ENCODE measurements at regions not wholly inside any gene's neighbourhood (a gene's known extent, or its start where the extent isn't known, plus 50 kb on each side); places are given as distances from the start of the nearest gene placed in this dataset.
A peak's percentile ranks its signal among the peaks of the same experiment; 100 is the strongest.

DNA sequence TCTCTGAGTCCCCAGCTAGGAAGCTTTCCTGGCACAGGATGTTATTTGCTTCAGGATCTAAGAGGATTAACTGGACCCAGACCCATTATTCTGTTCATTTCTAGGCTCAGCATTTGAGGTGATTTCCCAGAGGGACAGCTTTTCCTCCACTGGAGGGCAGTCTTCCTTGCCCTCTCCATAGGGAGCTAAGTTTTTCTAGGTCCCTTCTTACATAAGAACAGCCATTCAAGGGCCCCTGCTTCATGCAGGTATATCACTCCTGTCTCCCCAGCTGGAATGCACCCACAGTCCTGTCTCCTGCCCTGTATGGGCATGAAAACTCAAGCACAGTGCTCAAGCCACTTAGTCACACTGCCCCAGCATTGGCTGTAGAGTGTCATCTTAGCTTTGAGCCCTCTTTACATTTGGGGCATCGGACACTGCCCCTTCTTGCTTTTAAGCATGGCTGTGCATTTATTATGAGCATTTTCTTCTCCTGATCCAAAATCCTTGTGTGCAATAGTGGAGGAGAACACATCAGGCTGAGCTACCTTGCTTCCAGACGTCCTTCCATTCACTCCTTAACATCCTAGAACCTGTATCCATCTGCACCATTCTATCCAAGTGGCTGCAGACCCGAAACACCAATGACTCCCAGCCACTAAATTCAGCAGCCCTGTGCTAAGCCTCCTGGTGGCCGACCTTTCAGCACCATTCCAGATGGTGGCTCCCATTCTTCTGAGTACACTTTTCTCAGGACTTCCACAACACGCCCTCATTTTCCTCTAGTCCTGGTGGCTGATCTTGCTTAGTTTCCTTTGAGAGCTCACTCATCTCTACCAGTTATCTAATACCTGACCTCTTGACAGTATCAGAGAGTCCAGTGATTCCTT is 80.0 kb downstream of the COPS8 start:
- H2BK5ac ChIP-seq (ENCODE audit: low read depth, low read length, poor library complexity): peak overlapping the region; percentile 81
- no peaks in the 10 kb centered on the region for H3K27me3 ChIP-seq (ENCODE audit: insufficient read depth, low read length)
- no peak overlapping the region for H3K4me3 ChIP-seq (ENCODE audit: low read depth, low read length)
- H3K36me3 ChIP-seq (ENCODE audit: control insufficient read depth in 1 of 2, insufficient read depth in 2 of 2, low read length in 2 of 2): no peaks in the 10 kb centered on the region
- peak overlapping the region; percentile 63 for H4K8ac ChIP-seq (ENCODE audit: low read depth, low read length)
- no peak overlapping the region for H3K4me2 ChIP-seq (ENCODE audit: low read length)
- peaks cover 2% of the 10 kb centered on the region for H3K9me3 ChIP-seq (ENCODE audit: insufficient read depth, low read depth, low read length)
- whole genome bisulfite sequencing (ENCODE audit: extremely low coverage, insufficient coverage, insufficient read length): no CpG with 5 or more reads among the region's 5 CpGs
- H2AK5ac ChIP-seq (ENCODE audit: low read length): peak overlapping the region; percentile 57
- peak overlapping the region; percentile 82 for H2BK120ac ChIP-seq (ENCODE audit: insufficient read depth, low read length, poor library complexity)
- peak in 1 of 2 donors; percentile 48 for DNase-seq
- H2BK12ac ChIP-seq (ENCODE audit: low read length): peak overlapping the region; percentile 96
- peak overlapping the region; percentile 92 for H4K91ac ChIP-seq (ENCODE audit: low read depth, low read length)
- H3K4ac ChIP-seq (ENCODE audit: low read depth, low read length): peak overlapping the region; percentile 65
- H3K79me2 ChIP-seq (ENCODE audit: control insufficient read depth, insufficient read depth, low read length, poor library complexity): no peaks in the 10 kb centered on the region
- H3K14ac ChIP-seq (ENCODE audit: low read length): peak overlapping the region; percentile 77
- no peak overlapping the region for H3K23ac ChIP-seq (ENCODE audit: low read length)
- peaks cover 23% of the 10 kb centered on the region for H3K79me1 ChIP-seq (ENCODE audit: low read length)
- H3K27ac ChIP-seq (ENCODE audit: low read depth, low read length): peak overlapping the region; percentile 12
- H4K12ac ChIP-seq (ENCODE audit: low read depth, low read length): no peak overlapping the region
- H3K18ac ChIP-seq (ENCODE audit: low read length): peak overlapping the region; percentile 76
- peaks cover 3 to 6% of the 10 kb centered on the region in 2 experiments for H3K4me1 ChIP-seq (ENCODE audit: control insufficient read depth in 1 of 2, insufficient read depth in 2 of 2, low read length in 2 of 2)
- H3K9ac ChIP-seq (ENCODE audit: low read length): no peak overlapping the region
- no peak overlapping the region for H2AFZ ChIP-seq (ENCODE audit: insufficient read depth, low read length, poor library complexity)

DNA sequence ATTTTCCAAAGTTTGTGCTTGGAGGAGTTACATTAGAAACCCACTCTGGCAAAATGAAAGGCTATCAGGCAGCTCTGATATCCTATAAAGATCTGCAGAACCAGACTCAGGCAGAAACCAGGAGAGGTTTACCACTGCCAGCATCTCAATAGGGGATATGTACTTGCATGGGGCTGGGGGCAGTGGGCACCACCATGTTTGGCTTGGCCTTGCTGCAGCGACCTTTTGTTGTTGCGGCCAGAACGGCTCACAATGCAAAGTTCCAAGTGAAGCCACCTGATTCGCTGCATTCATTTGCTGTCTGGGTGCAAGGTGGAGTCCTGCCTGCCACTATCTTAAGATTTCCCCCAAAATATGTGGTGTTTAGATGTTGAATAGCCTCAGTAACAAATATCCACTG is 81.3 kb downstream of the COPS8 start:
- peak overlapping the region; percentile 76 for H2BK12ac ChIP-seq (ENCODE audit: low read length)
- H3K18ac ChIP-seq (ENCODE audit: low read length): no peak overlapping the region
- H3K14ac ChIP-seq (ENCODE audit: low read length): no peak overlapping the region
- WGBS (ENCODE audit: extremely low coverage, insufficient coverage, insufficient read length): no CpG with 5 or more reads among the region's 4 CpGs
- peaks cover 2% of the 10 kb centered on the region for H3K9me3 ChIP-seq (ENCODE audit: insufficient read depth, low read depth, low read length)
- H2AK5ac ChIP-seq (ENCODE audit: low read length): peak overlapping the region; percentile 5
- no peak overlapping the region for H2BK5ac ChIP-seq (ENCODE audit: low read depth, low read length, poor library complexity)
- H3K27me3 ChIP-seq (ENCODE audit: insufficient read depth, low read length): no peaks in the 10 kb centered on the region
- peaks cover 7 to 9% of the 10 kb centered on the region in 2 experiments for H3K4me1 ChIP-seq (ENCODE audit: control insufficient read depth in 1 of 2, insufficient read depth in 2 of 2, low read length in 2 of 2)
- no peak overlapping the region for H4K8ac ChIP-seq (ENCODE audit: low read depth, low read length)
- H3K4me2 ChIP-seq (ENCODE audit: low read length): no peak overlapping the region
- no peak overlapping the region for H3K27ac ChIP-seq (ENCODE audit: low read depth, low read length)
- H3K4ac ChIP-seq (ENCODE audit: low read depth, low read length): no peak overlapping the region
- no peak overlapping the region for H2AFZ ChIP-seq (ENCODE audit: insufficient read depth, low read length, poor library complexity)
- no peak overlapping the region for H4K12ac ChIP-seq (ENCODE audit: low read depth, low read length)
- peak overlapping the region; percentile 83 for H4K91ac ChIP-seq (ENCODE audit: low read depth, low read length)
- no peak for DNase-seq
- H3K23ac ChIP-seq (ENCODE audit: low read length): no peak overlapping the region
- no peak overlapping the region for H3K9ac ChIP-seq (ENCODE audit: low read length)
- peaks cover 24% of the 10 kb centered on the region for H3K79me1 ChIP-seq (ENCODE audit: low read length)
- H3K79me2 ChIP-seq (ENCODE audit: control insufficient read depth, insufficient read depth, low read length, poor library complexity): no peaks in the 10 kb centered on the region
- no peak overlapping the region for H3K4me3 ChIP-seq (ENCODE audit: low read depth, low read length)
- H2BK120ac ChIP-seq (ENCODE audit: insufficient read depth, low read length, poor library complexity): peak overlapping the region; percentile 15
- no peaks in the 10 kb centered on the region for H3K36me3 ChIP-seq (ENCODE audit: control insufficient read depth in 1 of 2, insufficient read depth in 2 of 2, low read length in 2 of 2)

DNA sequence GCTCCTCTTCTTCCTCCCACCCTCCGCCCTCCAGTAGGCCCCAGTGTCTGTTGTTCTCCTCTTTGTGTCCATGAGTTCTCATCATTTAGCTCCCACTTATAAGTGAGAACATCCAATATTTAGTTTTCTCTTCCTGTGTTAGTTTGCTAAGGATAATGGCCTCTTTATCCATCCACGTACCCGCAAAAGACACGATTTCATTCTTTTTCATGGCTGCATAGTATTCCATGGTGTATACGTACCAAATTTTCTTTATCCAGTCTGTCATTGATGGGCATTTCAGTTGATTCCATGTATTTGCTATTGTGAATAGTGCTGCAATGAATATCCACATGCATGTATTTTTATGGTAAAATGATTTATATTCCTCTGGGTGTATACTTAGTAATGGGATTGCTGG is 82.2 kb downstream of the COPS8 start:
- H2BK5ac ChIP-seq (ENCODE audit: low read depth, low read length, poor library complexity): no peak overlapping the region
- no peak overlapping the region for H2AFZ ChIP-seq (ENCODE audit: insufficient read depth, low read length, poor library complexity)
- H4K8ac ChIP-seq (ENCODE audit: low read depth, low read length): no peak overlapping the region
- no peak overlapping the region for H2BK120ac ChIP-seq (ENCODE audit: insufficient read depth, low read length, poor library complexity)
- H3K4me1 ChIP-seq (ENCODE audit: control insufficient read depth in 1 of 2, insufficient read depth in 2 of 2, low read length in 2 of 2): peaks cover 7 to 9% of the 10 kb centered on the region in 2 experiments
- no peak overlapping the region for H3K9ac ChIP-seq (ENCODE audit: low read length)
- no peak overlapping the region for H3K14ac ChIP-seq (ENCODE audit: low read length)
- H3K4me3 ChIP-seq (ENCODE audit: low read depth, low read length): no peak overlapping the region
- no peak overlapping the region for H3K27ac ChIP-seq (ENCODE audit: low read depth, low read length)
- H2AK5ac ChIP-seq (ENCODE audit: low read length): no peak overlapping the region
- H3K18ac ChIP-seq (ENCODE audit: low read length): no peak overlapping the region
- H3K23ac ChIP-seq (ENCODE audit: low read length): no peak overlapping the region
- H3K79me1 ChIP-seq (ENCODE audit: low read length): peaks cover 26% of the 10 kb centered on the region
- no peak overlapping the region for H2BK12ac ChIP-seq (ENCODE audit: low read length)
- DNase-seq: no peak
- no peaks in the 10 kb centered on the region for H3K27me3 ChIP-seq (ENCODE audit: insufficient read depth, low read length)
- WGBS (ENCODE audit: extremely low coverage, insufficient coverage, insufficient read length): no CpG with 5 or more reads among the region's 5 CpGs
- no peaks in the 10 kb centered on the region for H3K36me3 ChIP-seq (ENCODE audit: control insufficient read depth in 1 of 2, insufficient read depth in 2 of 2, low read length in 2 of 2)
- H3K4ac ChIP-seq (ENCODE audit: low read depth, low read length): no peak overlapping the region
- H3K4me2 ChIP-seq (ENCODE audit: low read length): no peak overlapping the region
- H4K12ac ChIP-seq (ENCODE audit: low read depth, low read length): no peak overlapping the region
- H3K79me2 ChIP-seq (ENCODE audit: control insufficient read depth, insufficient read depth, low read length, poor library complexity): no peaks in the 10 kb centered on the region
- H3K9me3 ChIP-seq (ENCODE audit: insufficient read depth, low read depth, low read length): peaks cover 2% of the 10 kb centered on the region
- no peak overlapping the region for H4K91ac ChIP-seq (ENCODE audit: low read depth, low read length)

DNA sequence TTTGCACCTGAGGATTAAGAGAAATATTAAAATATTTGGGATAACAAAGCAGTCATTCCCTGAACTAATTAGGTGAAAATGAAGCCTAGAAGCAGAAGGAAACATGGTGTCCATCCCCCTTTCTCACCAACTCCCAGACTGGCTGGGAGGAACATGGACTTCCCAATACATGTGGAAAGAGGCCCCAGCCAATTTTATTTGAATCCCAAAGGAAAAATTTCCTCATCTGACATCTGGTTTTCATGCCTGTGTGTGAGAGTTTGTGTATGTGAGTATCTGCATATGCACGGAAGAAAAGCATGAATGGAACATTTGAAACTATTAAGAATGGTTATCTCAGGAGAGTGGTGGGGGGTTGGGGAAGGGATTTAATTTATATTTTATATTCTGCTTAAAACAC is 84.3 kb downstream of the COPS8 start:
- no CpG with 5 or more reads among the region's 1 CpG for WGBS (ENCODE audit: extremely low coverage, insufficient coverage, insufficient read length)
- H3K9ac ChIP-seq (ENCODE audit: low read length): no peak overlapping the region
- H3K79me1 ChIP-seq (ENCODE audit: low read length): peaks cover 24% of the 10 kb centered on the region
- DNase-seq: no peak
- no peaks in the 10 kb centered on the region for H3K27me3 ChIP-seq (ENCODE audit: insufficient read depth, low read length)
- H3K4ac ChIP-seq (ENCODE audit: low read depth, low read length): no peak overlapping the region
- H4K12ac ChIP-seq (ENCODE audit: low read depth, low read length): no peak overlapping the region
- no peaks in the 10 kb centered on the region for H3K79me2 ChIP-seq (ENCODE audit: control insufficient read depth, insufficient read depth, low read length, poor library complexity)
- H3K4me2 ChIP-seq (ENCODE audit: low read length): no peak overlapping the region
- H4K91ac ChIP-seq (ENCODE audit: low read depth, low read length): peak overlapping the region; percentile 48
- H2BK120ac ChIP-seq (ENCODE audit: insufficient read depth, low read length, poor library complexity): no peak overlapping the region
- no peak overlapping the region for H3K27ac ChIP-seq (ENCODE audit: low read depth, low read length)
- H4K8ac ChIP-seq (ENCODE audit: low read depth, low read length): no peak overlapping the region
- H3K9me3 ChIP-seq (ENCODE audit: insufficient read depth, low read depth, low read length): peaks cover 4% of the 10 kb centered on the region
- H3K4me1 ChIP-seq (ENCODE audit: control insufficient read depth in 1 of 2, insufficient read depth in 2 of 2, low read length in 2 of 2): peaks cover 7 to 9% of the 10 kb centered on the region in 2 experiments
- no peak overlapping the region for H3K18ac ChIP-seq (ENCODE audit: low read length)
- H3K23ac ChIP-seq (ENCODE audit: low read length): no peak overlapping the region
- no peak overlapping the region for H3K4me3 ChIP-seq (ENCODE audit: low read depth, low read length)
- no peak overlapping the region for H2AFZ ChIP-seq (ENCODE audit: insufficient read depth, low read length, poor library complexity)
- peak overlapping the region; percentile 91 for H2BK12ac ChIP-seq (ENCODE audit: low read length)
- H2AK5ac ChIP-seq (ENCODE audit: low read length): no peak overlapping the region
- no peak overlapping the region for H2BK5ac ChIP-seq (ENCODE audit: low read depth, low read length, poor library complexity)
- H3K36me3 ChIP-seq (ENCODE audit: control insufficient read depth in 1 of 2, insufficient read depth in 2 of 2, low read length in 2 of 2): no peaks in the 10 kb centered on the region
- H3K14ac ChIP-seq (ENCODE audit: low read length): no peak overlapping the region
